ENCODE measurements at regions not wholly inside any gene's neighbourhood (a gene's known extent, or its start where the extent isn't known, plus 50 kb on each side); places are given as distances from the start of the nearest gene placed in this dataset.
"Not testable (repeated sequence)": the region's sequence is repeated elsewhere in the genome, so short reads cannot be mapped to it uniquely, and the experiment has no call there.

- no peak overlapping the region for H2AFZ ChIP-seq (ENCODE audit: low read length)
- ChIA-PET POLR2A (ENCODE audit: unreplicated experiment) (no interaction called here), CTCF (no interaction called here)
- no peaks in the 10 kb centered on the region for H3K36me3 ChIP-seq (ENCODE audit: low read depth, low read length)
- no peaks in the 10 kb centered on the region for H3K9me3 ChIP-seq (ENCODE audit: low read length)
- intact Hi-C loops (cut with micrococcal nuclease) = no loop called here
- H4K20me1 ChIP-seq (ENCODE audit: low read length) = no peaks in the 10 kb centered on the region
- TF ChIP-seq, protein P1, sequence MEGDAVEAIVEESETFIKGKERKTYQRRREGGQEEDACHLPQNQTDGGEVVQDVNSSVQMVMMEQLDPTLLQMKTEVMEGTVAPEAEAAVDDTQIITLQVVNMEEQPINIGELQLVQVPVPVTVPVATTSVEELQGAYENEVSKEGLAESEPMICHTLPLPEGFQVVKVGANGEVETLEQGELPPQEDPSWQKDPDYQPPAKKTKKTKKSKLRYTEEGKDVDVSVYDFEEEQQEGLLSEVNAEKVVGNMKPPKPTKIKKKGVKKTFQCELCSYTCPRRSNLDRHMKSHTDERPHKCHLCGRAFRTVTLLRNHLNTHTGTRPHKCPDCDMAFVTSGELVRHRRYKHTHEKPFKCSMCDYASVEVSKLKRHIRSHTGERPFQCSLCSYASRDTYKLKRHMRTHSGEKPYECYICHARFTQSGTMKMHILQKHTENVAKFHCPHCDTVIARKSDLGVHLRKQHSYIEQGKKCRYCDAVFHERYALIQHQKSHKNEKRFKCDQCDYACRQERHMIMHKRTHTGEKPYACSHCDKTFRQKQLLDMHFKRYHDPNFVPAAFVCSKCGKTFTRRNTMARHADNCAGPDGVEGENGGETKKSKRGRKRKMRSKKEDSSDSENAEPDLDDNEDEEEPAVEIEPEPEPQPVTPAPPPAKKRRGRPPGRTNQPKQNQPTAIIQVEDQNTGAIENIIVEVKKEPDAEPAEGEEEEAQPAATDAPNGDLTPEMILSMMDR (conservative IDR thresholded peaks at IDR 0.05; ENCODE audit: low read depth, low read length) = no peak
- no peak for TF ChIP-seq EZH2phosphoT487 (IDR thresholded peaks at IDR 0.05; ENCODE audit: borderline replicate concordance, low read length)
- no peak for TF ChIP-seq EZH2 (IDR thresholded peaks at IDR 0.05; ENCODE audit: low read length, unreplicated experiment)
- DNase-seq = no peak
- no peak overlapping the region for H3K4me2 ChIP-seq (ENCODE audit: low read length)
- BruUV-seq (replicated peaks) = no TSS peak
- H3K27me3 ChIP-seq (ENCODE audit: low read length) = peaks cover 13% of the 10 kb centered on the region; the same call in 1 of the 2 replicates
- no peak for ATAC-seq
- H3K9me2 ChIP-seq (replicated peaks; ENCODE audit: low read length) = no peaks in the 10 kb centered on the region
- H3K4me3 ChIP-seq (ENCODE audit: low read length) = no peak overlapping the region
- H3K79me2 ChIP-seq (ENCODE audit: low read length) = no peaks in the 10 kb centered on the region
- no peaks in the 10 kb centered on the region for H3F3A ChIP-seq (ENCODE audit: low read length, unreplicated experiment)
- no peak overlapping the region for H3K27ac ChIP-seq (ENCODE audit: low read length)
- H3K4me1 ChIP-seq (ENCODE audit: insufficient read depth, low read length) = no peaks in the 10 kb centered on the region
- H3K9ac ChIP-seq (ENCODE audit: low read length) = no peak overlapping the region
Observed at GRCh38 chr3:70464465-70464864, 152.0 kb upstream of the MDFIC2 start.

- H3K9me3 ChIP-seq (ENCODE audit: low read length); H3K27me3 ChIP-seq (ENCODE audit: low read length); H3K4me2 ChIP-seq (ENCODE audit: low read length); H2AFZ ChIP-seq (ENCODE audit: low read length); H3K4me3 ChIP-seq (ENCODE audit: low read length); H4K20me1 ChIP-seq (ENCODE audit: low read length); H3K27ac ChIP-seq (ENCODE audit: low read length); intact Hi-C loops (cut with micrococcal nuclease); CTCF ChIA-PET; H3K9me2 ChIP-seq (replicated peaks; ENCODE audit: low read length); DNase-seq; ATAC-seq; BruUV-seq (replicated peaks); H3K79me2 ChIP-seq (ENCODE audit: low read length); H3K36me3 ChIP-seq (ENCODE audit: low read depth, low read length); POLR2A ChIA-PET (ENCODE audit: unreplicated experiment); H3F3A ChIP-seq (ENCODE audit: low read length, unreplicated experiment); H3K4me1 ChIP-seq (ENCODE audit: insufficient read depth, low read length); H3K9ac ChIP-seq (ENCODE audit: low read length): not testable (repeated sequence)
Observed at GRCh38 chr3:70450220-70450619, 137.8 kb upstream of the MDFIC2 start.

GRCh38 chr3:70435422-70435821 lies 123.0 kb upstream of the MDFIC2 start:
- H3K9me3 ChIP-seq (ENCODE audit: low read length); H3K9ac ChIP-seq (ENCODE audit: low read length); ATAC-seq; H3K4me2 ChIP-seq (ENCODE audit: low read length); BruUV-seq (replicated peaks); intact Hi-C loops (cut with micrococcal nuclease); H3K4me1 ChIP-seq (ENCODE audit: insufficient read depth, low read length); H3K27ac ChIP-seq (ENCODE audit: low read length); H3F3A ChIP-seq (ENCODE audit: low read length, unreplicated experiment); H2AFZ ChIP-seq (ENCODE audit: low read length); H3K9me2 ChIP-seq (replicated peaks; ENCODE audit: low read length); CTCF ChIA-PET; H3K4me3 ChIP-seq (ENCODE audit: low read length); H4K20me1 ChIP-seq (ENCODE audit: low read length); H3K79me2 ChIP-seq (ENCODE audit: low read length); POLR2A ChIA-PET (ENCODE audit: unreplicated experiment); H3K27me3 ChIP-seq (ENCODE audit: low read length); H3K36me3 ChIP-seq (ENCODE audit: low read depth, low read length): not testable (repeated sequence)
- DNase-seq = peak; percentile 2

GRCh38 chr3:70433091-70433490 lies 120.7 kb upstream of the MDFIC2 start:
- ChIA-PET POLR2A (ENCODE audit: unreplicated experiment) (no interaction called here), CTCF (no interaction called here)
- DNase-seq (peak; percentile 1), ATAC-seq (no peak)
- intact Hi-C loops (cut with micrococcal nuclease) = no loop called here
- TF ChIP-seq, protein P1 (conservative IDR thresholded peaks at IDR 0.05; ENCODE audit: low read depth, low read length) = no peak
- TF ChIP-seq EZH2 (IDR thresholded peaks at IDR 0.05; ENCODE audit: low read length, unreplicated experiment) = no peak
- TF ChIP-seq EZH2phosphoT487 (IDR thresholded peaks at IDR 0.05; ENCODE audit: borderline replicate concordance, low read length) = no peak
- H3K27ac ChIP-seq (ENCODE audit: low read length) = no peak overlapping the region
- no peaks in the 10 kb centered on the region for H4K20me1 ChIP-seq (ENCODE audit: low read length)
- no peaks in the 10 kb centered on the region for H3K79me2 ChIP-seq (ENCODE audit: low read length)
- H3K4me1 ChIP-seq (ENCODE audit: insufficient read depth, low read length) = no peaks in the 10 kb centered on the region
- no peaks in the 10 kb centered on the region for H3K9me2 ChIP-seq (replicated peaks; ENCODE audit: low read length)
- H3F3A ChIP-seq (ENCODE audit: low read length, unreplicated experiment) = no peaks in the 10 kb centered on the region
- BruUV-seq (replicated peaks) = no TSS peak
- H3K9me3 ChIP-seq (ENCODE audit: low read length) = no peaks in the 10 kb centered on the region
- no peak overlapping the region for H2AFZ ChIP-seq (ENCODE audit: low read length)
- no peak overlapping the region for H3K4me2 ChIP-seq (ENCODE audit: low read length)
- H3K36me3 ChIP-seq (ENCODE audit: low read depth, low read length) = no peaks in the 10 kb centered on the region
- no peak overlapping the region for H3K9ac ChIP-seq (ENCODE audit: low read length)
- no peak overlapping the region for H3K4me3 ChIP-seq (ENCODE audit: low read length)
- no peaks in the 10 kb centered on the region for H3K27me3 ChIP-seq (ENCODE audit: low read length)

Data from PC-3 (cell line).